HEK293 (cell line): ENCODE measurements at regions not wholly inside any gene's neighbourhood (a gene's known extent, or its start where the extent isn't known, plus 50 kb on each side); places are given as distances from the start of the nearest gene placed in this dataset.

Experiments
- CTCF ChIA-PET: fragments of 350-600 bp; formaldehyde crosslinking; extraction: SDS; loops from one replicate; lab custom pipeline; 2021; ENCODE audit warnings: antibody characterized with exemption; lab: Yijun Ruan, JAX
- POLR2A ChIA-PET: fragments of 300-600 bp; formaldehyde crosslinking; extraction: SDS; loops from one replicate; lab custom pipeline; 2020; ENCODE audit warnings: antibody characterized with exemption, inconsistent platforms; lab: Yijun Ruan, JAX
- H3K27ac ChIP-seq: fragments of 200-500 bp; sonication (Bioruptor generic); 2 replicates; pipeline ENCODE4 v1.5.1; 2014; ENCODE audit warnings: low read depth, low read length, control low read depth, inconsistent platforms; ENCODE audit errors: extremely low read depth
- H3K36me3 ChIP-seq, 2 experiments: fragments of 200-500 bp in 1 of 2; sonication (Bioruptor generic) in 1 of 2; 1 replicate in 1 of 2; 2 replicates in 1 of 2; pipeline ENCODE4 v1.5.1; 2014 to 2017; ENCODE audit warnings: inconsistent platforms in 2 of 2, low read length in 2 of 2; ENCODE audit not compliant: control insufficient read depth in 2 of 2, insufficient read depth in 1 of 2
- H3K4me1 ChIP-seq: fragments of 200-500 bp; sonication (Bioruptor generic); 2 replicates; pipeline ENCODE4 v1.5.1; 2014; ENCODE audit warnings: mild to moderate bottlenecking, low read length, inconsistent platforms; ENCODE audit not compliant: control insufficient read depth, insufficient read depth
- H3K4me3 ChIP-seq: 2 replicates; pipeline ENCODE4 v1.5.1; 2011; ENCODE audit warnings: low read depth, mild to moderate bottlenecking, control low read depth, low read length, moderate library complexity
- H3K9me3 ChIP-seq: fragments of 200-500 bp; sonication (Bioruptor generic); 2 replicates; pipeline ENCODE4 v1.5.1; 2014; ENCODE audit warnings: low read depth, low read length, inconsistent platforms; ENCODE audit not compliant: control insufficient read depth, insufficient read depth
- BCL11B ChIP-seq: fragments of 450-650 bp; formaldehyde crosslinking; IDR thresholded peaks from 2 replicates; pipeline ENCODE4 v1.5.1; 2016; ENCODE audit warnings: low read depth, missing biosample characterization, missing genetic modification characterization
- FEZF1 ChIP-seq: fragments of 450-650 bp; formaldehyde crosslinking; IDR thresholded peaks from 2 replicates; pipeline ENCODE4 v1.5.1; 2016; ENCODE audit warnings: missing biosample characterization, missing genetic modification characterization
- KLF16 ChIP-seq: fragments of 450-650 bp; formaldehyde crosslinking; IDR thresholded peaks from 2 replicates; pipeline ENCODE4 v1.5.1; 2017; ENCODE audit warnings: missing biosample characterization, missing genetic modification characterization
- SETDB1 ChIP-seq: IDR thresholded peaks from one replicate; pipeline ENCODE4 v1.6.1; 2017; ENCODE audit warnings: mild to moderate bottlenecking, low read length, moderate library complexity, mixed read lengths; ENCODE audit not compliant: insufficient read length
- SP2 ChIP-seq: fragments of 450-650 bp; formaldehyde crosslinking; IDR thresholded peaks from 2 replicates; pipeline ENCODE4 v1.5.1; 2016; ENCODE audit warnings: missing biosample characterization, missing genetic modification characterization
- SP3 ChIP-seq: fragments of 450-650 bp; formaldehyde crosslinking; IDR thresholded peaks from 2 replicates; pipeline ENCODE4 v1.5.1; 2016; ENCODE audit warnings: missing biosample characterization, missing genetic modification characterization
- TRIM28 ChIP-seq: IDR thresholded peaks from 2 replicates; pipeline ENCODE4 v1.6.1; 2011; ENCODE audit warnings: low read length, control low read depth, borderline replicate concordance
- ZNF140 ChIP-seq: fragments of 450-650 bp; formaldehyde crosslinking; IDR thresholded peaks from 2 replicates; pipeline ENCODE4 v1.5.1; 2016; ENCODE audit warnings: missing biosample characterization, missing genetic modification characterization
- ZNF292 ChIP-seq: fragments of 450-650 bp; formaldehyde crosslinking; IDR thresholded peaks from 2 replicates; pipeline ENCODE4 v1.5.1; 2016; ENCODE audit warnings: low read depth, missing biosample characterization, missing genetic modification characterization, borderline replicate concordance
- ZNF302 ChIP-seq: fragments of 450-650 bp; formaldehyde crosslinking; IDR thresholded peaks from 2 replicates; pipeline ENCODE4 v1.5.1; 2016; ENCODE audit warnings: missing biosample characterization, missing genetic modification characterization, low read depth
- ZNF37A ChIP-seq: fragments of 450-650 bp; IDR thresholded peaks from 2 replicates; pipeline ENCODE4 v1.5.1; 2018; ENCODE audit warnings: missing biosample characterization, missing genetic modification characterization
- ZNF394 ChIP-seq: fragments of 450-650 bp; formaldehyde crosslinking; IDR thresholded peaks from 2 replicates; pipeline ENCODE4 v1.5.1; 2016; ENCODE audit warnings: missing biosample characterization, missing genetic modification characterization, mild to moderate bottlenecking, moderate library complexity, borderline replicate concordance
- ZNF404 ChIP-seq: fragments of 450-650 bp; formaldehyde crosslinking; IDR thresholded peaks from 2 replicates; pipeline ENCODE4 v1.5.1; 2017; ENCODE audit warnings: missing biosample characterization, missing genetic modification characterization
- ZNF449 ChIP-seq: fragments of 450-650 bp; formaldehyde crosslinking; IDR thresholded peaks from 2 replicates; pipeline ENCODE4 v1.5.1; 2017; ENCODE audit warnings: missing biosample characterization, mild to moderate bottlenecking, missing genetic modification characterization, moderate library complexity
- ZNF518A ChIP-seq: fragments of 450-650 bp; formaldehyde crosslinking; conservative IDR thresholded peaks from 2 replicates; pipeline ENCODE4 v1.5.1; 2016; ENCODE audit warnings: low read depth, missing biosample characterization, missing genetic modification characterization
- ZNF580 ChIP-seq: fragments of 450-650 bp; formaldehyde crosslinking; IDR thresholded peaks from 2 replicates; pipeline ENCODE4 v1.5.1; 2016; ENCODE audit warnings: missing biosample characterization, missing genetic modification characterization
- ZNF658 ChIP-seq: fragments of 450-650 bp; formaldehyde crosslinking; IDR thresholded peaks from 2 replicates; pipeline ENCODE4; 2016; ENCODE audit warnings: missing biosample characterization, missing genetic modification characterization
- ZNF664 ChIP-seq: fragments of 450-650 bp; formaldehyde crosslinking; IDR thresholded peaks from 2 replicates; pipeline ENCODE4 v1.5.1; 2016; ENCODE audit warnings: missing biosample characterization, missing genetic modification characterization
- ZNF677 ChIP-seq: fragments of 450-650 bp; IDR thresholded peaks from 2 replicates; pipeline ENCODE4 v1.5.0; 2018; ENCODE audit warnings: missing biosample characterization, mild to moderate bottlenecking, missing genetic modification characterization, moderate library complexity
- ZSCAN18 ChIP-seq: fragments of 450-650 bp; formaldehyde crosslinking; IDR thresholded peaks from 2 replicates; pipeline ENCODE4 v1.5.1; 2016; ENCODE audit warnings: missing biosample characterization, missing genetic modification characterization
- ZSCAN30 ChIP-seq: fragments of 450-650 bp; IDR thresholded peaks from 2 replicates; pipeline ENCODE4 v1.5.1; 2018; ENCODE audit warnings: missing biosample characterization, mild to moderate bottlenecking, missing genetic modification characterization, moderate library complexity
- ZXDB ChIP-seq: fragments of 450-650 bp; formaldehyde crosslinking; IDR thresholded peaks from 2 replicates; pipeline ENCODE4 v1.5.1; 2016; ENCODE audit warnings: missing biosample characterization, missing genetic modification characterization

GRCh38 chr12:14059548-14059947 is 78.1 kb upstream of the GRIN2B start:
- no peak overlapping the region for H3K27ac ChIP-seq
- no peaks in the 10 kb centered on the region for H3K4me1 ChIP-seq
- no peak overlapping the region for H3K4me3 ChIP-seq
- no peaks in the 10 kb centered on the region for H3K9me3 ChIP-seq
- peak; percentile 29 for TF ChIP-seq SETDB1
- TF ChIP-seq TRIM28, result no peak
- ChIA-PET POLR2A (no interaction called here), CTCF (interaction anchor here (0.7 kb wide), 1 partner anchor 754 kb away, joined by 3 read pairs; no protein-coding TSS in a partner anchor)
- no peaks in the 10 kb centered on the region for H3K36me3 ChIP-seq

GRCh38 chr12:14065616-14066015 is 84.2 kb upstream of the GRIN2B start:
- H3K36me3 ChIP-seq, result no peaks in the 10 kb centered on the region
- H3K4me3 ChIP-seq, result no peak overlapping the region
- no peaks in the 10 kb centered on the region for H3K9me3 ChIP-seq
- CTCF ChIA-PET, result no interaction called here
- POLR2A ChIA-PET, result no interaction called here
- TF ChIP-seq BCL11B (tag by site-specific recombination), result no peak
- TF ChIP-seq ZNF449 (tag by site-specific recombination), result no peak
- TF ChIP-seq ZXDB (tag by site-specific recombination), result no peak
- TF ChIP-seq ZNF140 (tag by site-specific recombination), result no peak
- no peak for TF ChIP-seq KLF16 (tag by site-specific recombination)
- TF ChIP-seq SP2 (tag by site-specific recombination), result no peak
- no peak for TF ChIP-seq ZNF37A (tag by site-specific recombination)
- no peak for TF ChIP-seq ZNF658
- no peak for TF ChIP-seq ZNF664 (tag by site-specific recombination)
- no peak for TF ChIP-seq ZSCAN18 (tag by site-specific recombination)
- TF ChIP-seq ZNF292 (tag by site-specific recombination), result no peak
- TF ChIP-seq ZNF394 (tag by site-specific recombination), result no peak
- no peak for TF ChIP-seq SP3 (tag by site-specific recombination)
- TF ChIP-seq ZSCAN30 (tag by site-specific recombination), result no peak
- TF ChIP-seq FEZF1 (tag by site-specific recombination), result no peak
- no peak for TF ChIP-seq ZNF677 (tag by site-specific recombination)
- TF ChIP-seq ZNF518A (tag by site-specific recombination), result no peak
- TF ChIP-seq ZNF302 (tag by site-specific recombination), result no peak
- no peak for TF ChIP-seq ZNF404 (tag by site-specific recombination)
- TF ChIP-seq ZNF580 (tag by site-specific recombination), result no peak
- no peak overlapping the region for H3K27ac ChIP-seq
- H3K4me1 ChIP-seq, result no peaks in the 10 kb centered on the region
